C4-2B (cell line): ENCODE measurements at regions not wholly inside any gene's neighbourhood (a gene's known extent, or its start where the extent isn't known, plus 50 kb on each side); places are given as distances from the start of the nearest gene placed in this dataset.

Experiments
- ZFX ChIP-seq: fragments of 450-650 bp; IDR thresholded peaks from 2 replicates; pipeline ENCODE4 v1.6.1; 2017
- TF ChIP-seq, protein P1 (sequence below): fragments of 450-650 bp; conservative IDR thresholded peaks from 2 replicates; pipeline ENCODE4 v1.5.1; 2017; ENCODE audit warnings: mild to moderate bottlenecking

DNA sequence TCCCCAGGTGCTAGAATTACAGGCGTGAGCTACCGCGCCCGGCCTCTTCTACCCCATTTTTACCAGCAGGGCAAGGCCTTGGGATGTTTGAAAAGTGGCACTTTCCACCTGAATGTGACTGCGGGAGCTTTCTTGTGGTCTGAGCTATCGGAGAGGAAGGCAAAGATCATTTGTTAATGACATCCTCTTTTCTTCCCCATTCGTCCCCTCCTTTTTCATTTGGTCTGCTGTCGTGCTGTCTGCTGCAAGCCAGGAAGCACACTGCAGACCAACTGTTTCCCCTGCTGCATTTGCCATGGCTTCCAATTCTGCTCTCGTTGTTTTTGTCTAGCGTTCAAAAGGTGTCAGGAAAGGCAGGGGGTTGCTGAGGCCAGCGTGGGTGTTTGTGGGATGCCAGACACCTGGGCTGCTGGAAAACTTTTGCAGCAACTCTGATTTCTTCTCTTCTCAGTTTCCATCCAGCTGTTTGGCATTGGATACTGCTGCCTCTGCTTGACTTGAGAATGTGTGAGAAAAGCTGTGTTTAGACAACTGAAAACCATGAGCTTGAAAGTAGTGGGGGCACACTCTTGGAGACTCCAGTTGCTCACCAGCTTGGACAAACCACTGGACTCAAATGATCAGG, 196.4 kb upstream of the MSX2 start:
- TF ChIP-seq, protein P1, sequence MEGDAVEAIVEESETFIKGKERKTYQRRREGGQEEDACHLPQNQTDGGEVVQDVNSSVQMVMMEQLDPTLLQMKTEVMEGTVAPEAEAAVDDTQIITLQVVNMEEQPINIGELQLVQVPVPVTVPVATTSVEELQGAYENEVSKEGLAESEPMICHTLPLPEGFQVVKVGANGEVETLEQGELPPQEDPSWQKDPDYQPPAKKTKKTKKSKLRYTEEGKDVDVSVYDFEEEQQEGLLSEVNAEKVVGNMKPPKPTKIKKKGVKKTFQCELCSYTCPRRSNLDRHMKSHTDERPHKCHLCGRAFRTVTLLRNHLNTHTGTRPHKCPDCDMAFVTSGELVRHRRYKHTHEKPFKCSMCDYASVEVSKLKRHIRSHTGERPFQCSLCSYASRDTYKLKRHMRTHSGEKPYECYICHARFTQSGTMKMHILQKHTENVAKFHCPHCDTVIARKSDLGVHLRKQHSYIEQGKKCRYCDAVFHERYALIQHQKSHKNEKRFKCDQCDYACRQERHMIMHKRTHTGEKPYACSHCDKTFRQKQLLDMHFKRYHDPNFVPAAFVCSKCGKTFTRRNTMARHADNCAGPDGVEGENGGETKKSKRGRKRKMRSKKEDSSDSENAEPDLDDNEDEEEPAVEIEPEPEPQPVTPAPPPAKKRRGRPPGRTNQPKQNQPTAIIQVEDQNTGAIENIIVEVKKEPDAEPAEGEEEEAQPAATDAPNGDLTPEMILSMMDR: no peak
- TF ChIP-seq ZFX: no peak
